IPS DF 6.9 (cell line): ENCODE measurements at regions not wholly inside any gene's neighbourhood (a gene's known extent, or its start where the extent isn't known, plus 50 kb on each side); places are given as distances from the start of the nearest gene placed in this dataset.

Experiments
- DNase-seq: peaks from one replicate; pipeline ENCODE4 v3.0.0-alpha.2; 2013; ENCODE audit warnings: low read depth, low spot score
- H3K27ac ChIP-seq: one replicate; pipeline ENCODE4 v1.5.1; 2013; ENCODE audit warnings: low read length, control low read depth
- H3K27me3 ChIP-seq: 2 replicates; pipeline ENCODE4 v1.6.1; 2013; ENCODE audit warnings: mild to moderate bottlenecking, low read length; ENCODE audit not compliant: control insufficient read depth, insufficient read depth
- H3K36me3 ChIP-seq: 2 replicates; pipeline ENCODE4 v1.6.1; 2013; ENCODE audit warnings: low read length; ENCODE audit not compliant: control insufficient read depth, insufficient read depth
- H3K4me1 ChIP-seq: 2 replicates; pipeline ENCODE4 v1.6.1; 2013; ENCODE audit warnings: low read length; ENCODE audit not compliant: control insufficient read depth, insufficient read depth
- H3K4me3 ChIP-seq: 2 replicates; pipeline ENCODE4 v1.5.1; 2013; ENCODE audit warnings: mild to moderate bottlenecking, low read length
- H3K9me3 ChIP-seq: 2 replicates; pipeline ENCODE4 v1.6.1; 2013; ENCODE audit warnings: low read length, inconsistent platforms; ENCODE audit not compliant: control insufficient read depth, insufficient read depth
- WGBS: extraction: QIAGEN DNeasy Blood & Tissue Kit; methylation state at CpG from one replicate; pipeline ENCODE4 v1.1.7; 2013; ENCODE audit warnings: mixed read lengths, missing lambda C conversion rate; ENCODE audit not compliant: insufficient read length, insufficient coverage; 5-methylcytosine and 5-hydroxymethylcytosine counted together

GRCh38 chr1:243917177-243917862 is 67.3 kb upstream of the AKT3 start:
- Histone ChIP-seq H3K27ac (no peak overlapping the region), H3K9me3 (no peaks in the 10 kb centered on the region), H3K27me3 (peaks cover 13% of the 10 kb centered on the region; the same call in 1 of the 2 replicates), H3K36me3 (no peaks in the 10 kb centered on the region), H3K4me3 (peak overlapping the region; percentile 26; the same call in 1 of the 2 replicates), H3K4me1 (no peaks in the 10 kb centered on the region)
- no CpG with 5 or more reads among the region's 58 CpGs for WGBS
- no peak for DNase-seq

GRCh38 chr1:243916160-243916559 is 66.1 kb upstream of the AKT3 start:
- no peaks in the 10 kb centered on the region for H3K36me3 ChIP-seq
- H3K4me1 ChIP-seq: no peaks in the 10 kb centered on the region
- no peak overlapping the region for H3K27ac ChIP-seq
- no peaks in the 10 kb centered on the region for H3K9me3 ChIP-seq
- peaks cover 13% of the 10 kb centered on the region; the same call in 1 of the 2 replicates for H3K27me3 ChIP-seq
- no peak overlapping the region for H3K4me3 ChIP-seq
- DNase-seq: no peak
- WGBS: no CpG with 5 or more reads among the region's 4 CpGs

GRCh38 chr1:243912347-243912746 is 62.3 kb upstream of the AKT3 start:
- Histone ChIP-seq H3K27me3 (peaks cover 8% of the 10 kb centered on the region; the same call in 1 of the 2 replicates), H3K27ac (no peak overlapping the region), H3K36me3 (no peaks in the 10 kb centered on the region), H3K4me1 (no peaks in the 10 kb centered on the region), H3K9me3 (no peaks in the 10 kb centered on the region), H3K4me3 (no peak overlapping the region)
- no CpG with 5 or more reads among the region's 2 CpGs for WGBS
- DNase-seq: no peak

DNA sequence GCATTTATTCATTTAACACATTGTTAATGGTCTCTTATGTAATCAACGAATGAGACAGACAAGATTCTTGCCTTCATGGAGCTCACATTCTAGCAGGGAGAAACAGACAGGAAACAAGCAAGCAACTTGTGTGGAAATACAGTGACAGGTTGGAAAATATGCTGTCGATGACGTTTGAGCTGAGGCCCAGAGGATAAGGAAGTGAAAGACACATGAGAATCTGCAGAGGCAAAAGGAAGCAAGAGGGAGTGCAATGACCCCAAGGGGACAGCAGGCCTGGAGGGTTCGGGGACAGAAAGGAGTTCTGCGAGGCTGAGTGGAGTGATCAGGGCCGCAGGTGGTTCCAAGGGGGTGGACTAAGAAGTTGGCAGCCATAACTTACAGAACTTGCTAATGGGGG is 60.6 kb upstream of the AKT3 start:
- WGBS: no CpG with 5 or more reads among the region's 6 CpGs
- Histone ChIP-seq H3K4me1 (no peaks in the 10 kb centered on the region), H3K4me3 (no peak overlapping the region), H3K27me3 (no peaks in the 10 kb centered on the region), H3K9me3 (no peaks in the 10 kb centered on the region), H3K27ac (no peak overlapping the region), H3K36me3 (no peaks in the 10 kb centered on the region)
- DNase-seq: no peak

GRCh38 chr1:243903895-243904294 is 53.9 kb upstream of the AKT3 start:
- no peak for DNase-seq
- Histone ChIP-seq H3K27ac (no peak overlapping the region), H3K9me3 (no peaks in the 10 kb centered on the region), H3K27me3 (no peaks in the 10 kb centered on the region), H3K4me1 (no peaks in the 10 kb centered on the region), H3K4me3 (no peak overlapping the region), H3K36me3 (no peaks in the 10 kb centered on the region)
- no CpG with 5 or more reads among the region's 4 CpGs for WGBS

- Histone ChIP-seq H3K9me3 (no peaks in the 10 kb centered on the region), H3K4me3 (no peak overlapping the region), H3K27ac (no peak overlapping the region), H3K36me3 (no peaks in the 10 kb centered on the region), H3K4me1 (no peaks in the 10 kb centered on the region), H3K27me3 (no peaks in the 10 kb centered on the region)
- WGBS: no CpG with 5 or more reads among the region's 4 CpGs
- DNase-seq: no peak
Observed at GRCh38 chr1:243903041-243903440, 53.0 kb upstream of the AKT3 start.

DNA sequence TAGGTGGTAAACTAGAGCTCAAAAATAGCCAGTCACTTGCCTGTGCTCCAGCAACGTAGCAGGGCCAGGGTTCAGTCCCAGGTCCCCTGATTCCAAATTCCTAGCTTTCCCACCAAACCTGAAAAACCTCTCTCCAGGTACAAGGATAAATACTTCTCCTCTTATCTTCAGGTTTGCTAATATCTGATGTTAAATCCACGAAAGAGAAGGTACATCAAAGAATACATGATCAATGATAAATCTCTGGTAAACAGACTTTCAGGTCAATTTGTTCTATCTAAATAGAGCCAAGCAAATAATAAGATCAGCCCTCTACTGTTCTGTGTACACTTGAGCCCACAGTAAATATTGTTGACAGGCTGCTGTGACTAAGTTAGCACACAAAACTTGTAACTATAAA is 52.1 kb upstream of the AKT3 start:
- Histone ChIP-seq H3K4me1 (no peaks in the 10 kb centered on the region), H3K27ac (no peak overlapping the region), H3K27me3 (no peaks in the 10 kb centered on the region), H3K9me3 (no peaks in the 10 kb centered on the region), H3K36me3 (no peaks in the 10 kb centered on the region), H3K4me3 (no peak overlapping the region)
- WGBS: no CpG with 5 or more reads among the region's 2 CpGs
- no peak for DNase-seq
